ENCODE measurements at regions not wholly inside any gene's neighbourhood (a gene's known extent, or its start where the extent isn't known, plus 50 kb on each side); places are given as distances from the start of the nearest gene placed in this dataset.

DNA sequence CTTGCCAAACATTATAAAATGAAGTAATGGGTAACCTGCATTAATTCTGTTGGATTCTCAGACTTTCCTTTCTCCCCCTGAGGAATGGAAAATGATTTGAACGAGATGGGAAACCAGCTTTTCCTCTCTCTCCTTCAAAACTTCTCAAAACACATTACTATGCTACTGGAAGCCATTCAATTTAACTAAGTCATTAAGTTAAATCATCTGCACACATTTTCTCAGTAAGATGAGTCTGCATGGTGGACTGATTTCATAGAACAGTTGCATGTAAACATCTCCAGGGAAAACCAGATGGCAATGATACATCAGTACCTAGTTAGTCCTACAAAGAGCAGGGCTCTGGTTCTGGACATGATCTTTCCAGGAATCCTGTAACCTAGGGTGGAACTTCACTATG, 59.9 kb downstream of the BMP4 start:
- DNase-seq (no peak), ATAC-seq (no peak)
- Histone ChIP-seq H3K9me3 (no peaks in the 10 kb centered on the region), H3K4me1 (ENCODE audit: low read depth) (no peaks in the 10 kb centered on the region), H3K4me3 (no peak overlapping the region), H3K36me3 (ENCODE audit: low read depth) (no peaks in the 10 kb centered on the region)
- intact Hi-C loops (cut with DNase I, micrococcal nuclease) = no loop called here
- TF ChIP-seq, protein P1, sequence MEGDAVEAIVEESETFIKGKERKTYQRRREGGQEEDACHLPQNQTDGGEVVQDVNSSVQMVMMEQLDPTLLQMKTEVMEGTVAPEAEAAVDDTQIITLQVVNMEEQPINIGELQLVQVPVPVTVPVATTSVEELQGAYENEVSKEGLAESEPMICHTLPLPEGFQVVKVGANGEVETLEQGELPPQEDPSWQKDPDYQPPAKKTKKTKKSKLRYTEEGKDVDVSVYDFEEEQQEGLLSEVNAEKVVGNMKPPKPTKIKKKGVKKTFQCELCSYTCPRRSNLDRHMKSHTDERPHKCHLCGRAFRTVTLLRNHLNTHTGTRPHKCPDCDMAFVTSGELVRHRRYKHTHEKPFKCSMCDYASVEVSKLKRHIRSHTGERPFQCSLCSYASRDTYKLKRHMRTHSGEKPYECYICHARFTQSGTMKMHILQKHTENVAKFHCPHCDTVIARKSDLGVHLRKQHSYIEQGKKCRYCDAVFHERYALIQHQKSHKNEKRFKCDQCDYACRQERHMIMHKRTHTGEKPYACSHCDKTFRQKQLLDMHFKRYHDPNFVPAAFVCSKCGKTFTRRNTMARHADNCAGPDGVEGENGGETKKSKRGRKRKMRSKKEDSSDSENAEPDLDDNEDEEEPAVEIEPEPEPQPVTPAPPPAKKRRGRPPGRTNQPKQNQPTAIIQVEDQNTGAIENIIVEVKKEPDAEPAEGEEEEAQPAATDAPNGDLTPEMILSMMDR (IDR thresholded peaks at IDR 0.05) = no peak

DNA sequence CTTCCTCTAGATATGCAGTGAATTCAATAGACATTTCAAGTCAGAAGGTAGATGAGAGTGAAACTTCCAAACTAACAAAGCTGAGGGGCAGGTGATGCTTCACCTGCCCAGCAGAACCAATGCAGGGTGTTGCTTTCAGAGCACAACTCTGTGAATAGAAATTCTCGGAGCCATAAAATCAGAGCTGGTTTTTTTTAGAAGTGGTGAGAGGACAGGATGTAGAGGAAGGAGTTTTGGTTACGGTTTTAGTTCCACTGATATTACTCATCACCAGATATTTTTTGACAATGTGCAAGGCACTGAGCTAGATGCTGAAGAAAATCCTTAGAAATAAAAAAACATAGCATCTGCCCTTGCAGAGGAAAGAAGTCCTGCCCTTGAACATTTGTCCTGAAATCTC, 62.2 kb downstream of the BMP4 start:
- H3K4me1 ChIP-seq (ENCODE audit: low read depth) = no peaks in the 10 kb centered on the region
- ATAC-seq = no peak
- no peak overlapping the region for H3K4me3 ChIP-seq
- DNase-seq = no peak
- no peaks in the 10 kb centered on the region for H3K36me3 ChIP-seq (ENCODE audit: low read depth)
- no peaks in the 10 kb centered on the region for H3K9me3 ChIP-seq
- intact Hi-C loops (cut with DNase I, micrococcal nuclease) = no loop called here
- TF ChIP-seq, protein P1 (IDR thresholded peaks at IDR 0.05) = no peak

DNA sequence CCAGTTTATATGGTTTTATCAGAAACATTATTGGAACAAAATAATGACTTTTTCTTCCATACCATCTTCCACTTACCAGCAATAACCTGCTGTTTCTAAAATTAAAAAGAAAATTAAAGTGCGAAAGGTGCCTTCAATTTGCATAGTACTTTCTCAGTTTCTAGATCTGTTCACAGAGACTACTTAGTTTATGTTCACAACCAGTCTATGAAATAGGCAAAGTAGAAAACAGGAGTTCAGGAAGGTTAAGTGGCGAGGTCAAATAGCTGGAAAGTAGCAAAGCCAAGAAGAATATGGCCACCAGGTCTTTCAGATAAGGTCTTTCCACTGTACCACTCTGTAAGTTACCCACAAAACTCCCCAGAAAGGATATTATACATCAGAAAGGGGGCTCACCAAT, 63.3 kb downstream of the BMP4 start:
- ATAC-seq (no peak), DNase-seq (no peak)
- peaks cover 5% of the 10 kb centered on the region for H3K4me1 ChIP-seq (ENCODE audit: low read depth)
- no peaks in the 10 kb centered on the region for H3K9me3 ChIP-seq
- no peaks in the 10 kb centered on the region for H3K36me3 ChIP-seq (ENCODE audit: low read depth)
- intact Hi-C loops (cut with DNase I, micrococcal nuclease) = no loop called here
- H3K4me3 ChIP-seq = no peak overlapping the region
- TF ChIP-seq, protein P1 (IDR thresholded peaks at IDR 0.05) = no peak

DNA sequence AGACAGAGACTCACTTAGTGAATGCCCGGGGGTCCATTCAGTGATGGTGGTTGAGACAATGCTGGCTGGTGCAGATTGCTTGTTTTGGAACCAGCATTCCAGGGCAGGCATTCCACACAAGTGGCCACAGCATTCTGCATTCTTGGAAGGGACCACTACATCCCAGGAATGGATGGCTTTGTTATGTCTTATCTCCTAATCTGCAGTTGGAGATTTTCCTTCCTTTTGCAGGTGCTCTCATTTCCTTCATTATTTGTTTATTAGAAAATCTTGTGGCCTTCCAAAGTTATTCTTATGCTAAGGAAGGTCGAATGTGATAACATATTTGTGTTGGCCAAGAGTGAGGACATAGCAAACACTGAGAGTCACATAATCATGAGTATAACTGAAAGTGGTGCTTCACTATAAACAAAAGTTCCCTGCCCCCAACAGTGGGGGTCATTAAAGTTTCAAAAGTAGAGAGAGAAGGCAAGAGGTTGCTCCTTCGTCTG, 66.0 kb downstream of the BMP4 start:
- TF ChIP-seq, protein P1 (IDR thresholded peaks at IDR 0.05) = no peak
- DNase-seq (no peak), ATAC-seq (no peak)
- intact Hi-C loops (cut with DNase I, micrococcal nuclease) = no loop called here
- Histone ChIP-seq H3K9me3 (no peaks in the 10 kb centered on the region), H3K4me3 (no peak overlapping the region), H3K4me1 (ENCODE audit: low read depth) (peaks cover 8% of the 10 kb centered on the region), H3K36me3 (ENCODE audit: low read depth) (no peaks in the 10 kb centered on the region)

DNA sequence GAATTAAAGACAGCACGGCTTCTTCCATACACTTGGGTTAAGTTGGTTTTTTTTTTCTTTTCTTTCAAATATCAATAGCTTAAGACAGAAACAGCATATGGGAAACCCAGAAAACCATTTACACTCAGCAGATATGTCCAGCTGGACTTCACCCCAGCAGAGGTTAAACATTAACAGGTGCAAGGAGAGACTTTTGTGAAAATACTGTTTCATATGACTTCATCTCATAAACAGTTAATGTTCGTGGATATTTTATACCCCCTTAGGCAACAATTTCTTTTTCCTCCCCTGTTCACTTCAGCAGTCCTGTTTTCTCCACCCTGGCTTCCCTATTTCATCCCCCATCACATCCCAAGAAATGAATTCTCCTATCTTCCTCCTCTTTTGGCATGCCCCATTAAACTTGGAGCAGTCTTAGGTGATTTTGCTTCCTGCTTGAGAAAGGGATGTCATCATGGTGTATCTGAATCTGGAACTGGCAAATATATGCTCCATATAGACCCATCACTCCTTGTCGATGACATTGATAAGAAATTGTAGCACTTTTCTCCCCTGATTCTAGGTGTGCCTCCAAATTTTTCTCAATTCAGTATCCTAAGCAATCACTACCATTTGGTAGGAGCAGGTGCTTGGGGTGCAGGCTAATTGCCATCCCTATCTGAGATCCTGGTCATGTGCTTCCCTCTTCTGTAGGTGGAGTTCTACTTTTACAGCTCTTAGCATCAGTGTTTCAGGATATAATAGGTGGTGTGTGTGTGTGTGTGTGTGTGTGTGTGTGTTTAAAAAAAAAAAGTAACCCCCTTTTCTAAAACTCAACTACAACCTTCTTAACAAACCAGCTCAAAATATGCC, 67.9 kb downstream of the BMP4 start:
- DNase-seq = peak in 1 of 3 donors; percentile 65

More for the DNA sequence above, 67.9 kb downstream of the BMP4 start:
- H3K4me3 ChIP-seq = no peak overlapping the region
- H3K4me1 ChIP-seq (ENCODE audit: low read depth) = peaks cover 8% of the 10 kb centered on the region
- ATAC-seq = peak; percentile 93
- no peaks in the 10 kb centered on the region for H3K9me3 ChIP-seq
- intact Hi-C loops (cut with DNase I, micrococcal nuclease) = no loop called here
- TF ChIP-seq, protein P1 (IDR thresholded peaks at IDR 0.05) = no peak
- H3K36me3 ChIP-seq (ENCODE audit: low read depth) = no peaks in the 10 kb centered on the region

Data from mucosa of descending colon (tissue), 3 donors.